Skeletal muscle tissue (tissue), 3 donors: ENCODE measurements at regions not wholly inside any gene's neighbourhood (a gene's known extent, or its start where the extent isn't known, plus 50 kb on each side); places are given as distances from the start of the nearest gene placed in this dataset.
"Not testable (repeated sequence)": the region's sequence is repeated elsewhere in the genome, so short reads cannot be mapped to it uniquely, and the experiment has no call there.

Source experiments
- H3K27ac ChIP-seq: one replicate; pipeline ENCODE4 v1.7.0; 2013; ENCODE audit warnings: mild to moderate bottlenecking, low read depth, low read length, inconsistent platforms
- H3K27me3 ChIP-seq, 3 donors: one replicate each; pipeline ENCODE4 v1.7.0; 2013; ENCODE audit warnings: low read length in 3 of 3; ENCODE audit not compliant: control insufficient read depth in 3 of 3, insufficient read depth in 3 of 3
- H3K36me3 ChIP-seq, 3 donors: one replicate each; pipeline ENCODE4 v1.7.0; 2013; ENCODE audit warnings: low read length in 3 of 3; ENCODE audit not compliant: control insufficient read depth in 3 of 3, insufficient read depth in 3 of 3
- H3K4me1 ChIP-seq, 3 donors: one replicate each; pipeline ENCODE4 v1.7.0; 2013; ENCODE audit warnings: low read length in 3 of 3, mild to moderate bottlenecking in 3 of 3; ENCODE audit not compliant: control insufficient read depth in 3 of 3, insufficient read depth in 3 of 3
- H3K4me3 ChIP-seq, 3 donors: one replicate each; pipeline ENCODE4 v1.7.0; 2013; ENCODE audit warnings: low read length in 3 of 3
- H3K9ac ChIP-seq, 3 donors: one replicate each; pipeline ENCODE4 v1.7.0; 2013; ENCODE audit warnings: low read length in 3 of 3, mild to moderate bottlenecking in 3 of 3, moderate library complexity in 2 of 3, low read depth in 1 of 3
- H3K9me3 ChIP-seq, 3 donors: one replicate each; pipeline ENCODE4 v1.7.0; 2013; ENCODE audit warnings: low read length in 3 of 3; ENCODE audit not compliant: control insufficient read depth in 3 of 3
- donor health status: Osteomylitis.

GRCh38 chr15:96051598-96051997 lies 278.9 kb upstream of the NR2F2 start:
- H3K27ac ChIP-seq = no peak overlapping the region
- H3K27me3 ChIP-seq = no peaks in the 10 kb centered on the region
- no peaks in the 10 kb centered on the region for H3K36me3 ChIP-seq
- no peak overlapping the region for H3K9ac ChIP-seq
- no peaks in the 10 kb centered on the region for H3K9me3 ChIP-seq
- H3K4me1 ChIP-seq = peaks cover 6 to 19% (median 10%) of the 10 kb centered on the region in 3 donors
- no peak overlapping the region for H3K4me3 ChIP-seq

- Histone ChIP-seq H3K9me3 (no peaks in the 10 kb centered on the region), H3K36me3 (no peaks in the 10 kb centered on the region), H3K9ac (no peak overlapping the region), H3K4me1 (peaks cover 6 to 17% (median 10%) of the 10 kb centered on the region in 3 donors), H3K27ac (no peak overlapping the region), H3K27me3 (no peaks in the 10 kb centered on the region), H3K4me3 (no peak overlapping the region)
These were observed 278.3 kb upstream of the NR2F2 start for GRCh38 chr15:96052154-96052553.

- H3K4me1 ChIP-seq = peaks cover 6 to 13% (median 10%) of the 10 kb centered on the region in 3 donors
- H3K27ac ChIP-seq = peak overlapping the region; percentile 86
- no peaks in the 10 kb centered on the region for H3K27me3 ChIP-seq
- no peaks in the 10 kb centered on the region for H3K36me3 ChIP-seq
- peak overlapping the region in 2 of 3 donors; percentile 69 to 71 for H3K4me3 ChIP-seq
- H3K9ac ChIP-seq = peak overlapping the region in 1 of 3 donors; percentile 79
- H3K9me3 ChIP-seq = no peaks in the 10 kb centered on the region
These were observed 277.9 kb upstream of the NR2F2 start for GRCh38 chr15:96052572-96053030.

GRCh38 chr15:96053031-96053780 lies 277.3 kb upstream of the NR2F2 start:
- peaks cover 6 to 11% (median 10%) of the 10 kb centered on the region in 3 donors for H3K4me1 ChIP-seq
- no peaks in the 10 kb centered on the region for H3K27me3 ChIP-seq
- peak overlapping the region; percentile 69 to 72 (median 71) for H3K4me3 ChIP-seq
- H3K27ac ChIP-seq = peak overlapping the region; percentile 86
- H3K36me3 ChIP-seq = no peaks in the 10 kb centered on the region
- H3K9ac ChIP-seq = peak overlapping the region; percentile 64 to 79 (median 72)
- H3K9me3 ChIP-seq = no peaks in the 10 kb centered on the region

- H3K9me3 ChIP-seq = no peaks in the 10 kb centered on the region
- H3K9ac ChIP-seq = peak overlapping the region; percentile 64 to 79 (median 72)
- peak overlapping the region; percentile 86 for H3K27ac ChIP-seq
- H3K36me3 ChIP-seq = no peaks in the 10 kb centered on the region
- H3K4me1 ChIP-seq = peaks cover 6 to 11% (median 10%) of the 10 kb centered on the region in 3 donors
- peak overlapping the region; percentile 69 to 72 (median 71) for H3K4me3 ChIP-seq
- H3K27me3 ChIP-seq = no peaks in the 10 kb centered on the region
These were observed 276.6 kb upstream of the NR2F2 start for GRCh38 chr15:96053781-96054428.

- Histone ChIP-seq H3K9ac (no peak overlapping the region), H3K27ac (no peak overlapping the region), H3K9me3 (no peaks in the 10 kb centered on the region), H3K36me3 (no peaks in the 10 kb centered on the region), H3K4me3 (no peak overlapping the region), H3K4me1 (peaks cover 6 to 10% (median 8%) of the 10 kb centered on the region in 3 donors), H3K27me3 (no peaks in the 10 kb centered on the region)
These were observed 275.9 kb upstream of the NR2F2 start for GRCh38 chr15:96054621-96055020.

GRCh38 chr15:96058103-96058851 lies 272.2 kb upstream of the NR2F2 start:
- peaks cover under 1 to 7% (median 4%) of the 10 kb centered on the region in 3 donors for H3K4me1 ChIP-seq

GRCh38 chr15:96058852-96059103 lies 271.7 kb upstream of the NR2F2 start:
- H3K27ac ChIP-seq, H3K9me3 ChIP-seq, H3K9ac ChIP-seq, H3K4me3 ChIP-seq, H3K27me3 ChIP-seq, H3K4me1 ChIP-seq, H3K36me3 ChIP-seq: not testable (repeated sequence)

More at GRCh38 chr15:96058103-96058851, 272.2 kb upstream of the NR2F2 start:
- H3K27ac ChIP-seq = no peak overlapping the region
- H3K9me3 ChIP-seq = no peaks in the 10 kb centered on the region
- H3K9ac ChIP-seq = no peak overlapping the region
- H3K4me3 ChIP-seq = no peak overlapping the region
- no peaks in the 10 kb centered on the region for H3K36me3 ChIP-seq
- no peaks in the 10 kb centered on the region for H3K27me3 ChIP-seq

GRCh38 chr15:96060591-96060990 lies 269.9 kb upstream of the NR2F2 start:
- not testable (repeated sequence) for H3K4me1 ChIP-seq, H3K36me3 ChIP-seq, H3K9me3 ChIP-seq, H3K27me3 ChIP-seq, H3K27ac ChIP-seq, H3K9ac ChIP-seq, H3K4me3 ChIP-seq

GRCh38 chr15:96064351-96064756 lies 266.1 kb upstream of the NR2F2 start:
- H3K9me3 ChIP-seq = no peaks in the 10 kb centered on the region
- no peak overlapping the region for H3K9ac ChIP-seq
- H3K27ac ChIP-seq = no peak overlapping the region

More at GRCh38 chr15:96064351-96064756, 266.1 kb upstream of the NR2F2 start:
- H3K4me3 ChIP-seq = no peak overlapping the region
- no peaks in the 10 kb centered on the region for H3K27me3 ChIP-seq
- H3K4me1 ChIP-seq = no peaks in the 10 kb centered on the region
- no peaks in the 10 kb centered on the region for H3K36me3 ChIP-seq
